H1 (cell line): ENCODE measurements at regions not wholly inside any gene's neighbourhood (a gene's known extent, or its start where the extent isn't known, plus 50 kb on each side); places are given as distances from the start of the nearest gene placed in this dataset.

Experiments
- RBBP5 ChIP-seq: IDR thresholded peaks from 2 replicates; pipeline ENCODE4 v1.7.1; 2012; ENCODE audit warnings: low read depth, mild to moderate bottlenecking, inconsistent platforms, low read length, moderate library complexity, borderline replicate concordance
- SP4 ChIP-seq: IDR thresholded peaks from 2 replicates; pipeline ENCODE4 v1.6.1; 2012; ENCODE audit warnings: low read length, inconsistent platforms

- TF ChIP-seq SP4 (no peak), RBBP5 (no peak)
- TF ChIP-seq, all 59 proteins: peak for 0
Measured at GRCh38 chr2:190136259-190136658, 73.7 kb upstream of the MSTN start (continued).
